HepG2 (cell line): ENCODE measurements at regions not wholly inside any gene's neighbourhood (a gene's known extent, or its start where the extent isn't known, plus 50 kb on each side); places are given as distances from the start of the nearest gene placed in this dataset.
A peak's percentile ranks its signal among the peaks of the same experiment; 100 is the strongest.

ENCODE experiments used
- ATAC-seq: fragments of 200-7000 bp; cut with Tn5 transposase; 3 replicates; pipeline ENCODE4 v1.9.1; 2020; ENCODE audit warnings: mild to moderate bottlenecking, moderate library complexity
- BruUV-seq: library from RNA; stranded (reverse); fragments of 400-500 nt; replicated peaks from 2 replicates; lab custom pipeline; 2021; lab: Mats Ljungman, UMichigan
- CTCF ChIA-PET: fragments of 300-600 bp; formaldehyde crosslinking; extraction: SDS; loops from one replicate; lab custom pipeline; 2021; ENCODE audit warnings: low total read pairs, inconsistent platforms, low intra/inter-chr PET ratio; lab: Yijun Ruan, JAX
- POLR2A ChIA-PET: fragments of 350-600 bp; sonication (Branson Sonifier 250); formaldehyde crosslinking; loops from one replicate; lab custom pipeline; 2020; ENCODE audit warnings: antibody characterized with exemption, inconsistent platforms; lab: Yijun Ruan, JAX
- DNase-seq: peaks from one replicate; pipeline ENCODE4 v3.0.0-alpha.2; 2015; ENCODE audit warnings: low spot score
- FAIRE-seq: peaks from 3 replicates; lab custom pipeline; 2011; peaks lifted over from hg19 to GRCh38; lab: Jason Lieb, UNC
- H2AFZ ChIP-seq: one replicate; pipeline ENCODE4 v1.6.1; 2011; ENCODE audit warnings: low read length, inconsistent platforms
- H3K27ac ChIP-seq: fragments of 300-600 bp; 3 replicates; pipeline ENCODE4 v1.8.0; 2011; ENCODE audit warnings: mixed run types, mild to moderate bottlenecking, mixed read lengths, low read length, inconsistent platforms; ENCODE audit not compliant: insufficient read depth; ENCODE audit errors: extremely low read length
- H3K27me3 ChIP-seq, 2 experiments: fragments of 200-600 bp in 1 of 2; 2 replicates in 1 of 2; 3 replicates in 1 of 2; pipeline versions ENCODE4 v1.6.0 to v1.8.0; 2011; ENCODE audit warnings: low read length in 2 of 2, mild to moderate bottlenecking in 2 of 2, moderate library complexity in 2 of 2, inconsistent platforms in 1 of 2; ENCODE audit not compliant: insufficient read depth in 2 of 2, control insufficient read depth in 1 of 2
- H3K36me3 ChIP-seq, 2 experiments: fragments of 200-600 bp in 1 of 2; replicated peaks in 1 of 2; 2 replicates in 1 of 2; 3 replicates in 1 of 2; pipeline versions ENCODE4 v1.5.1 to v1.8.0; 2011; ENCODE audit warnings: low read length in 2 of 2, inconsistent platforms in 1 of 2; ENCODE audit not compliant: insufficient read depth in 2 of 2, control insufficient read depth in 1 of 2
- H3K4me1 ChIP-seq: 2 replicates; pipeline ENCODE4 v1.5.1; 2012; ENCODE audit warnings: low read length, inconsistent platforms; ENCODE audit not compliant: insufficient read depth
- H3K4me2 ChIP-seq: 2 replicates; pipeline ENCODE4 v1.6.0; 2011; ENCODE audit warnings: low read depth, low read length, inconsistent platforms
- H3K4me3 ChIP-seq, 3 experiments: fragments of 200-600 bp in 1 of 3; sonication (generic), shearing (Covaris generic) in 1 of 3; replicated peaks in 1 of 3; 2 replicates each; pipeline ENCODE4 v1.5.1; 2011 to 2016; ENCODE audit warnings: low read length in 3 of 3, inconsistent platforms in 2 of 3, low read depth in 2 of 3, mild to moderate bottlenecking in 2 of 3, control low read depth in 1 of 3, mixed read lengths in 1 of 3; ENCODE audit not compliant: insufficient read depth in 1 of 3
- H3K79me2 ChIP-seq: one replicate; pipeline ENCODE4 v1.6.1; 2011; ENCODE audit warnings: low read length, inconsistent platforms; ENCODE audit not compliant: insufficient read depth
- H3K9ac ChIP-seq: 2 replicates; pipeline ENCODE4 v1.6.0; 2011; ENCODE audit warnings: mild to moderate bottlenecking, low read depth, low read length, inconsistent platforms; ENCODE audit not compliant: insufficient read depth
- H3K9me3 ChIP-seq: 2 replicates; pipeline ENCODE4 v1.5.1; 2012; ENCODE audit warnings: mild to moderate bottlenecking, low read length
- H4K20me1 ChIP-seq: 2 replicates; pipeline ENCODE4 v1.6.0; 2011; ENCODE audit warnings: inconsistent platforms, mild to moderate bottlenecking, low read length, moderate library complexity; ENCODE audit not compliant: insufficient read depth
- BRD4 ChIP-seq: sonication (generic); formaldehyde crosslinking; IDR thresholded peaks from 2 replicates; pipeline ENCODE4 v1.4.0; 2020; ENCODE audit warnings: missing genetic modification reagents
- HCFC1 ChIP-seq: fragments of 150-350 bp; IDR thresholded peaks from 2 replicates; pipeline ENCODE4 v1.6.1; 2014; ENCODE audit warnings: low read depth, low read length
- KLF9 ChIP-seq: IDR thresholded peaks from 2 replicates; pipeline ENCODE4 v1.6.1; 2016; ENCODE audit warnings: low read depth
- PHF8 ChIP-seq: sonication (generic); formaldehyde crosslinking; IDR thresholded peaks from 2 replicates; pipeline ENCODE4 v1.5.0; 2020; ENCODE audit warnings: missing genetic modification reagents
- SKI ChIP-seq: fragments of 450-650 bp; IDR thresholded peaks from one replicate; pipeline ENCODE4 v1.6.1; 2018; ENCODE audit warnings: mild to moderate bottlenecking; ENCODE audit not compliant: partially characterized antibody
- ZNF205 ChIP-seq: IDR thresholded peaks from 2 replicates; pipeline ENCODE4 v1.6.1; 2018; ENCODE audit warnings: missing biosample characterization, missing genetic modification reagents
- ZNF850 ChIP-seq: sonication (generic); formaldehyde crosslinking; conservative IDR thresholded peaks from 2 replicates; pipeline ENCODE4 v1.9.0; 2021; ENCODE audit warnings: mild to moderate bottlenecking, missing genetic modification reagents
- WGBS: methylation state at CpG from one replicate; pipeline ENCODE4 v1.1.6; 2017; ENCODE audit warnings: low lambda C conversion rate; 5-methylcytosine and 5-hydroxymethylcytosine counted together
- in situ Hi-C: cut with HindIII; loops from 2 replicates; pipeline ENCODE4 v1.10.0; 2017; ENCODE audit warnings: low pct_unique_long_range_greater_than_20kb; ENCODE audit not compliant: extremely low pct_ligation_motif_present
- intact Hi-C: fragments of 100-400 bp; cut with micrococcal nuclease; formaldehyde crosslinking; loops from one replicate; pipeline ENCODE4 v1.10.0; 2022; ENCODE audit not compliant: unreplicated experiment

GRCh38 chr2:138113871-138114525, 149.7 kb downstream of the HNMT start:
- no peaks in the 10 kb centered on the region for H3K36me3 ChIP-seq
- intact Hi-C loops (no loop called here), in situ Hi-C loops (no loop called here)
- peak; percentile 96; the same call in 1 of the 2 replicates for TF ChIP-seq ZNF850 (CRISPR knock-in tag)
- TF ChIP-seq KLF9 (CRISPR knock-in tag) = no peak
- no peak for FAIRE-seq
- no peak overlapping the region for H3K4me2 ChIP-seq
- BruUV-seq = no TSS peak
- whole genome bisulfite sequencing = 92% methylated on average over 4 of the region's 4 CpGs
- no peaks in the 10 kb centered on the region for H3K79me2 ChIP-seq
- H2AFZ ChIP-seq = no peak overlapping the region
- no peak overlapping the region for H3K4me3 ChIP-seq
- no peak for DNase-seq
- peaks cover 38% of the 10 kb centered on the region for H3K4me1 ChIP-seq
- H3K27ac ChIP-seq = no peak overlapping the region
- H3K9me3 ChIP-seq = peaks cover 5% of the 10 kb centered on the region; the same call in 1 of the 2 replicates
- no peak overlapping the region for H3K9ac ChIP-seq
- CTCF ChIA-PET = no interaction called here
- POLR2A ChIA-PET = no interaction called here
- no peak for ATAC-seq
- no peaks in the 10 kb centered on the region for H4K20me1 ChIP-seq
- H3K27me3 ChIP-seq = no peaks in the 10 kb centered on the region

GRCh38 chr2:138115666-138116065, 151.4 kb downstream of the HNMT start:
- DNase-seq (no peak), ATAC-seq (no peak)
- no peaks in the 10 kb centered on the region for H3K36me3 ChIP-seq
- H3K27me3 ChIP-seq = no peaks in the 10 kb centered on the region
- H4K20me1 ChIP-seq = no peaks in the 10 kb centered on the region
- peaks cover 5% of the 10 kb centered on the region; the same call in 1 of the 2 replicates for H3K9me3 ChIP-seq
- H3K79me2 ChIP-seq = no peaks in the 10 kb centered on the region
- no peak overlapping the region for H3K4me2 ChIP-seq
- H3K9ac ChIP-seq = no peak overlapping the region
- in situ Hi-C loops = no loop called here
- H3K27ac ChIP-seq = no peak overlapping the region
- H3K4me1 ChIP-seq = peaks cover 22% of the 10 kb centered on the region
- intact Hi-C loops = no loop called here
- BruUV-seq = no TSS peak
- CTCF ChIA-PET = no interaction called here
- TF ChIP-seq PHF8 (CRISPR knock-in tag) (no peak), BRD4 (CRISPR knock-in tag) (no peak), SKI (no peak), HCFC1 (no peak), ZNF205 (no peak)
- TF ChIP-seq, all 625 proteins: peak for 0
- FAIRE-seq = no peak
- H3K4me3 ChIP-seq = no peak overlapping the region
- POLR2A ChIA-PET = no interaction called here
- H2AFZ ChIP-seq = no peak overlapping the region
